Retinal pigment epithelial cell (primary cell): ENCODE measurements at regions not wholly inside any gene's neighbourhood (a gene's known extent, or its start where the extent isn't known, plus 50 kb on each side); places are given as distances from the start of the nearest gene placed in this dataset.

Experiments
- DNase-seq: peaks from one replicate; pipeline ENCODE4 v3.0.0-alpha.2; 2010; ENCODE audit warnings: low read depth
- H3K4me3 ChIP-seq: 2 replicates; pipeline ENCODE4 v1.5.1; 2011; ENCODE audit warnings: mild to moderate bottlenecking, low read length, control low read depth, moderate library complexity
- CTCF ChIP-seq: conservative IDR thresholded peaks from 2 replicates; pipeline ENCODE4 v1.5.1; 2011; ENCODE audit warnings: low read depth, low read length, control low read depth, inconsistent platforms

GRCh38 chr10:63030536-63030935, 102.6 kb upstream of the NRBF2 start:
- TF ChIP-seq CTCF = no peak
- no peak overlapping the region for H3K4me3 ChIP-seq
- DNase-seq = no peak

DNA sequence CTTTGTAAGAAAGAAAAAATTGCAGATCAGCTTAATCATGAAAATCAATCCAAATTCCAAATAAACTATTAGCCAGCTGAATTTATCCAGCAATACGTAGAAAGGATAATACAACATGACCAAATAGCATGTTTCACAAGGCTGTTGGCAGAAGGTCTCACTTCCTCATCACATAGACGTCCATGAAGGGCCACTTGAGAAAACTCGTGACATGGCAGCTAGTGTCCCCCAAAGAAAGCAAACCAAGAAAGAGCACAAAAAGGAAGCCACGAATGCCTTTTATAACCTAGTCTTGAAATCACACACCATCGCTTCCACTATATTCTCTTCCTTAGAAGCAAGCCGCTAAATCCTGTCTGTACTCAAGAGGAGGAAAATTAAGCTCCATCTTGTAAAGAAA, 105.6 kb upstream of the NRBF2 start:
- no peak overlapping the region for H3K4me3 ChIP-seq
- no peak for TF ChIP-seq CTCF
- no peak for DNase-seq

DNA sequence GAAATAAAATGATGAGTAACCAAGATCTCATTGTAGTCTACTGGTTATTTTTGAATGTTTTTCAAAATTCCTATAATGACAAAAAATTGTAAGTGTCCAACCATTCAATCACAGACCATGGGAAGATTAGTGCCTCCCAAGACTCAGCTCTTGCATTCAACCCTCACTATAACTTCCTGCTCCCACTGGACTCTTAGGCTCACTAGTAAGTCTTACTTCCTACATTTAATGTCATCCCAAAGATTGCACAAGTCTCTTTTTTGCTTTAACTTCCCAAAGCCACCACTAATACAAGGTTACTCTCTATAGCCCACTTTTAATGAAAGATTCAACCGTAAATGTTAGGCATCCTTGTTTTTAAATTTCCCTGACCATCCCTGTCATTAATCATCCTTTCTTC, 111.9 kb upstream of the NRBF2 start:
- no peak for DNase-seq
- TF ChIP-seq CTCF = no peak
- H3K4me3 ChIP-seq = no peak overlapping the region

DNA sequence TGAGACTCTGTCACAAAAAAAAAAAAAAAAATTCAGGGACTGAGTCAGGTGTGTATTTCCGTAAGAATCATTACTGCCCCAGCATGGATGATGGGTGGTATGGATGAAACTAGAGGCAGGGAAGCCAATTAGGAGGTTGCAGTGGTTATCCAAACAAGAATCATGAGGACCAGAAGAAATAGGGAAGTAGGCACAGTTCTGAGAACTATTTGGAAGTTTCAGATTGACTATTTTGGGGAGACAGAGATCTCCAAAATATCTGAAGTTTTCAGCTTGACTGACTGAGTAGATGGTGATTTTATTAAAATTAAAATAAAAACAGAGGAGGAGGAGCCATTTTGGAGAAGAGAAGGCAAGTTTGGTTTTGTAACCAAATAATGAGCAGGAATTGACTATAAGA, 119.4 kb upstream of the NRBF2 start:
- no peak for DNase-seq
- H3K4me3 ChIP-seq = no peak overlapping the region
- no peak for TF ChIP-seq CTCF

DNA sequence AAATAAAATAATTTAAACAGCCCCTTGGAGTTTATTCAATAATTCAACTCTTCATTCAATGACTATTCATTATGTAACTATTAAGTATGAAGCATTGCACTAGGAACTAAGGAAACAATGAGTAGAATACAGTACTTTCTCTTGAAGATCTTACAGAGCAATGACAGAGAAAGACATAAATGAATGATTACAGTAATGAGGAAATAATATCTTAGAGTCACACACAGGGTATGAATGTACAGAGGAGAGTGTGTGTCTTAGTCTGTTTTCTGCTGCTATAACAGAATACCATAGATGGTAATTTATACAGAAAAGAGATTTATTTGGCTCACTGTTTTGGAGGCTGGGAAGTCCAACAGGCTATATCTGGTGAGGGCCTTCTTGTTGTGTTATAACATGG, 120.5 kb upstream of the NRBF2 start:
- no peak for DNase-seq
- no peak overlapping the region for H3K4me3 ChIP-seq
- TF ChIP-seq CTCF = no peak

GRCh38 chr10:63010203-63010602, 122.9 kb upstream of the NRBF2 start:
- no peak for DNase-seq
- H3K4me3 ChIP-seq = no peak overlapping the region
- TF ChIP-seq CTCF = no peak

DNA sequence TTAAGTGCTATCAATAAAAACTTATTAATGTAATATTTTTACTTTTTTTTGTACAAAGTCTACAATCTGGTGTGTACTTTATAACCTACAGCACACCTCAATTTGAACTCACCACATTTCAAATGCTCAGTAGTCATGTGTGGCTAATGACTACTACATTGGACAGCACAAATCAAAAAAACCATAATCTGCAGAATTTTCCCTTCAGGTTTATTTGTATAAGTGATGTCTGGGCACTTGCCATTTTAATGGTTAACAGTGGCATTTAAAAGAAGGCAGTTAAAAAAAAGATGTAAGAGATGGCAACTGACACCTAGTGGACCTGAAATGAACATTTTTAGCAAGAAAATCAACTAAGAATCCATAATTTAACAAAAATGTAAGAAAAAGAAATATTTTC, 124.6 kb upstream of the NRBF2 start:
- no peak for DNase-seq
- TF ChIP-seq CTCF = peak; percentile 14
- no peak overlapping the region for H3K4me3 ChIP-seq
